ENCODE measurements at regions not wholly inside any gene's neighbourhood (a gene's known extent, or its start where the extent isn't known, plus 50 kb on each side); places are given as distances from the start of the nearest gene placed in this dataset.

- ChIA-PET CTCF (no interaction called here), POLR2A (no interaction called here)
- no peaks in the 10 kb centered on the region for H3K9me3 ChIP-seq (ENCODE audit: control insufficient read depth, insufficient read depth, low read depth, low read length)
- no peak overlapping the region for H3K27ac ChIP-seq (ENCODE audit: extremely low read depth, low read depth, low read length)
- H3K4me3 ChIP-seq (ENCODE audit: low read depth, low read length), result no peak overlapping the region
- no peaks in the 10 kb centered on the region for H3K4me1 ChIP-seq (ENCODE audit: control insufficient read depth, insufficient read depth, low read length)
- no peaks in the 10 kb centered on the region for H3K36me3 ChIP-seq (ENCODE audit: control insufficient read depth in 2 of 2, insufficient read depth in 1 of 2, low read length in 2 of 2)
- no peak for TF ChIP-seq HOXD13 (CRISPR knock-in tag; IDR thresholded peaks at IDR 0.05; ENCODE audit: borderline replicate concordance)
- TF ChIP-seq ATF2 (tag by site-specific recombination; IDR thresholded peaks at IDR 0.05; ENCODE audit: low read depth), result no peak
- TF ChIP-seq, protein P1, sequence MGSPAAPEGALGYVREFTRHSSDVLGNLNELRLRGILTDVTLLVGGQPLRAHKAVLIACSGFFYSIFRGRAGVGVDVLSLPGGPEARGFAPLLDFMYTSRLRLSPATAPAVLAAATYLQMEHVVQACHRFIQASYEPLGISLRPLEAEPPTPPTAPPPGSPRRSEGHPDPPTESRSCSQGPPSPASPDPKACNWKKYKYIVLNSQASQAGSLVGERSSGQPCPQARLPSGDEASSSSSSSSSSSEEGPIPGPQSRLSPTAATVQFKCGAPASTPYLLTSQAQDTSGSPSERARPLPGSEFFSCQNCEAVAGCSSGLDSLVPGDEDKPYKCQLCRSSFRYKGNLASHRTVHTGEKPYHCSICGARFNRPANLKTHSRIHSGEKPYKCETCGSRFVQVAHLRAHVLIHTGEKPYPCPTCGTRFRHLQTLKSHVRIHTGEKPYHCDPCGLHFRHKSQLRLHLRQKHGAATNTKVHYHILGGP (tag by site-specific recombination; IDR thresholded peaks at IDR 0.05), result no peak
- no peak for TF ChIP-seq ZNF311 (tag by site-specific recombination; IDR thresholded peaks at IDR 0.05; ENCODE audit: borderline replicate concordance)
- TF ChIP-seq ZNF510 (tag by site-specific recombination; IDR thresholded peaks at IDR 0.05; ENCODE audit: insufficient replicate concordance), result no peak
- TF ChIP-seq, protein P2, sequence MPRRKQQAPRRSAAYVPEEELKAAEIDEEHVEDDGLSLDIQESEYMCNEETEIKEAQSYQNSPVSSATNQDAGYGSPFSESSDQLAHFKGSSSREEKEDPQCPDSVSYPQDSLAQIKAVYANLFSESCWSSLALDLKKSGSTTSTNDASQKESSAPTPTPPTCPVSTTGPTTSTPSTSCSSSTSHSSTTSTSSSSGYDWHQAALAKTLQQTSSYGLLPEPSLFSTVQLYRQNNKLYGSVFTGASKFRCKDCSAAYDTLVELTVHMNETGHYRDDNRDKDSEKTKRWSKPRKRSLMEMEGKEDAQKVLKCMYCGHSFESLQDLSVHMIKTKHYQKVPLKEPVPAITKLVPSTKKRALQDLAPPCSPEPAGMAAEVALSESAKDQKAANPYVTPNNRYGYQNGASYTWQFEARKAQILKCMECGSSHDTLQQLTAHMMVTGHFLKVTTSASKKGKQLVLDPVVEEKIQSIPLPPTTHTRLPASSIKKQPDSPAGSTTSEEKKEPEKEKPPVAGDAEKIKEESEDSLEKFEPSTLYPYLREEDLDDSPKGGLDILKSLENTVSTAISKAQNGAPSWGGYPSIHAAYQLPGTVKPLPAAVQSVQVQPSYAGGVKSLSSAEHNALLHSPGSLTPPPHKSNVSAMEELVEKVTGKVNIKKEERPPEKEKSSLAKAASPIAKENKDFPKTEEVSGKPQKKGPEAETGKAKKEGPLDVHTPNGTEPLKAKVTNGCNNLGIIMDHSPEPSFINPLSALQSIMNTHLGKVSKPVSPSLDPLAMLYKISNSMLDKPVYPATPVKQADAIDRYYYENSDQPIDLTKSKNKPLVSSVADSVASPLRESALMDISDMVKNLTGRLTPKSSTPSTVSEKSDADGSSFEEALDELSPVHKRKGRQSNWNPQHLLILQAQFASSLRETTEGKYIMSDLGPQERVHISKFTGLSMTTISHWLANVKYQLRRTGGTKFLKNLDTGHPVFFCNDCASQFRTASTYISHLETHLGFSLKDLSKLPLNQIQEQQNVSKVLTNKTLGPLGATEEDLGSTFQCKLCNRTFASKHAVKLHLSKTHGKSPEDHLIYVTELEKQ (tag by site-specific recombination; IDR thresholded peaks at IDR 0.05; ENCODE audit: borderline replicate concordance), result no peak
- no peak for TF ChIP-seq INSM2 (tag by site-specific recombination; IDR thresholded peaks at IDR 0.05)
- TF ChIP-seq ZNF19 (tag by site-specific recombination; IDR thresholded peaks at IDR 0.05; ENCODE audit: low read depth), result no peak
- TF ChIP-seq ZNF518A (tag by site-specific recombination; conservative IDR thresholded peaks at IDR 0.05; ENCODE audit: low read depth), result no peak
- TF ChIP-seq SALL2 (tag by site-specific recombination; IDR thresholded peaks at IDR 0.05; ENCODE audit: borderline replicate concordance), result no peak
Measured at GRCh38 chr10:33117816-33118215, 159.8 kb upstream of the ITGB1 start.

DNA sequence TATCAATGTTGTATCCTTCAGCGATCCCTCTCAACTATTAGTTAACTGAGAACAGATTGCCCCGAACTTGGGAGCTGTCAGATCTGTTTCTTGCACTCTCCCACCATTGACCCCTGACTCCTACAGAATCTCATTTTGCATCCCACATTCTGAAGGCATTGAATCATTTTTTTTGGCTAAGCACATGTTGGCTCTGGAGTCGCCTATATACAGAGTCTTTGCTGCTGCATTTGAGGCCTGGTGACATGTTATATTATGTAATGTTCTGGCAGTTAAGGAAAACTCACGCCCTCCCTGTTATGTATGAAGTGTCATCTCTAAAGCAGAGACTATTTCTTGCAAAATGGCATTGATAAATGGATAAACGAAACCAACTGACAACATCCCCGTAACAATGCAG, 159.2 kb upstream of the ITGB1 start:
- TF ChIP-seq ZNF433 (tag by site-specific recombination; IDR thresholded peaks at IDR 0.05; ENCODE audit: low read depth) (no peak), ZNF416 (tag by site-specific recombination; IDR thresholded peaks at IDR 0.05) (no peak), YY1 (tag by site-specific recombination; IDR thresholded peaks at IDR 0.05) (no peak), ZNF354C (tag by site-specific recombination; IDR thresholded peaks at IDR 0.05; ENCODE audit: borderline replicate concordance, low read depth) (no peak), PRDM1 (tag by site-specific recombination; IDR thresholded peaks at IDR 0.05) (no peak), ZNF701 (tag by site-specific recombination; IDR thresholded peaks at IDR 0.05) (no peak), ZNF311 (tag by site-specific recombination; IDR thresholded peaks at IDR 0.05; ENCODE audit: borderline replicate concordance) (no peak), HOXA7 (CRISPR knock-in tag; IDR thresholded peaks at IDR 0.05; ENCODE audit: borderline replicate concordance) (no peak), ZNF555 (tag by site-specific recombination; conservative IDR thresholded peaks at IDR 0.05) (no peak), ZNF792 (tag by site-specific recombination; IDR thresholded peaks at IDR 0.05) (no peak), BCL11B (tag by site-specific recombination; IDR thresholded peaks at IDR 0.05; ENCODE audit: low read depth) (no peak), SCRT2 (tag by site-specific recombination; IDR thresholded peaks at IDR 0.05) (no peak)
- no peak overlapping the region for H3K27ac ChIP-seq (ENCODE audit: extremely low read depth, low read depth, low read length)
- POLR2A ChIA-PET, result no interaction called here
- H3K4me1 ChIP-seq (ENCODE audit: control insufficient read depth, insufficient read depth, low read length), result no peaks in the 10 kb centered on the region
- H3K36me3 ChIP-seq (ENCODE audit: control insufficient read depth in 2 of 2, insufficient read depth in 1 of 2, low read length in 2 of 2), result no peaks in the 10 kb centered on the region
- CTCF ChIA-PET, result interaction anchor here (0.7 to 2.2 kb wide), 7 partner anchors 8 to 1380 kb away, joined by 3 to 14 read pairs (median 7); no protein-coding TSS in a partner anchor
- H3K9me3 ChIP-seq (ENCODE audit: control insufficient read depth, insufficient read depth, low read depth, low read length), result no peaks in the 10 kb centered on the region
- H3K4me3 ChIP-seq (ENCODE audit: low read depth, low read length), result no peak overlapping the region

All from HEK293 (cell line).